AG09319 (cell line): ENCODE measurements at regions not wholly inside any gene's neighbourhood (a gene's known extent, or its start where the extent isn't known, plus 50 kb on each side); places are given as distances from the start of the nearest gene placed in this dataset.

Experiments
- DNase-seq: peaks from one replicate; pipeline ENCODE4 v3.0.0-alpha.2; 2010; ENCODE audit warnings: low read depth; ENCODE audit errors: extremely low read depth
- TF ChIP-seq, protein P1 (sequence below): IDR thresholded peaks from 2 replicates; pipeline ENCODE4 v1.5.1; 2011; ENCODE audit warnings: low read depth, mild to moderate bottlenecking, inconsistent platforms, low read length, moderate library complexity

DNA sequence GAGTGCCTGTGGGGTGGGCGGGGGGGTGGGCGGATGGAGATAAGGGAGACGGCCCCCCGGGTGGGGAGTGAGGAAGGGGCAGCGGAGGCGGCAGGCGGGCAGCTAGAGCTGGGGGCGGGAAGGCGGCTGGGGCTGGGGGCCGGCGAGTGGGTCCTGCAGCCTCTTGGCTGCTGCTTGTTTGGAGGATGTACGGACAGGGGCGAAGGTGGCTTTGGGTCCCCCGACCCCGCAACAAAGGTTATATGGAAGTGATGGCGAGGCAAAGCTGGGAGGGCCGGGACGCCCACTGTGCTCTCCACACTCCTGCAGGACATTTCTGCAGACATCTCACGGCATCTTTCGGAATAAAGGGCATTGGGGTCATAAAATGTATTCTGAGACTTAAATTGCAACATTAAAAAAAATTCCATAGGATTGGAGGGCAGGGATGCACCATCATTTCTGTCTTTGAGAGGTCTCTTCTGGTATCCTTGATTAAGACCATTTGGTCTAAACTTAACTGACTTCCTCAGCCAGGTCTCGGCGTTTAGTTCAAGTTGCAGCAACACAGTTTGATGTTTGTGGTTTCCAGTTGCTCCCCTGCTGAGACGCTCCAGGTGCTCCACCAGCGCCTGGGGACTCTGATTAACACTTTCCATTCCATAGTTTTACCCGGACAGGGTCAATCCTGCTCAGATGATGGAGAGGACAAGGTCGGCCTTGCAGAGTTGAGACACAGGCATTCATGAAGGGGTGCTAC is 101.6 kb upstream of the SSBP2 start:
- DNase-seq, result no peak
- TF ChIP-seq, protein P1, sequence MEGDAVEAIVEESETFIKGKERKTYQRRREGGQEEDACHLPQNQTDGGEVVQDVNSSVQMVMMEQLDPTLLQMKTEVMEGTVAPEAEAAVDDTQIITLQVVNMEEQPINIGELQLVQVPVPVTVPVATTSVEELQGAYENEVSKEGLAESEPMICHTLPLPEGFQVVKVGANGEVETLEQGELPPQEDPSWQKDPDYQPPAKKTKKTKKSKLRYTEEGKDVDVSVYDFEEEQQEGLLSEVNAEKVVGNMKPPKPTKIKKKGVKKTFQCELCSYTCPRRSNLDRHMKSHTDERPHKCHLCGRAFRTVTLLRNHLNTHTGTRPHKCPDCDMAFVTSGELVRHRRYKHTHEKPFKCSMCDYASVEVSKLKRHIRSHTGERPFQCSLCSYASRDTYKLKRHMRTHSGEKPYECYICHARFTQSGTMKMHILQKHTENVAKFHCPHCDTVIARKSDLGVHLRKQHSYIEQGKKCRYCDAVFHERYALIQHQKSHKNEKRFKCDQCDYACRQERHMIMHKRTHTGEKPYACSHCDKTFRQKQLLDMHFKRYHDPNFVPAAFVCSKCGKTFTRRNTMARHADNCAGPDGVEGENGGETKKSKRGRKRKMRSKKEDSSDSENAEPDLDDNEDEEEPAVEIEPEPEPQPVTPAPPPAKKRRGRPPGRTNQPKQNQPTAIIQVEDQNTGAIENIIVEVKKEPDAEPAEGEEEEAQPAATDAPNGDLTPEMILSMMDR, result no peak

DNA sequence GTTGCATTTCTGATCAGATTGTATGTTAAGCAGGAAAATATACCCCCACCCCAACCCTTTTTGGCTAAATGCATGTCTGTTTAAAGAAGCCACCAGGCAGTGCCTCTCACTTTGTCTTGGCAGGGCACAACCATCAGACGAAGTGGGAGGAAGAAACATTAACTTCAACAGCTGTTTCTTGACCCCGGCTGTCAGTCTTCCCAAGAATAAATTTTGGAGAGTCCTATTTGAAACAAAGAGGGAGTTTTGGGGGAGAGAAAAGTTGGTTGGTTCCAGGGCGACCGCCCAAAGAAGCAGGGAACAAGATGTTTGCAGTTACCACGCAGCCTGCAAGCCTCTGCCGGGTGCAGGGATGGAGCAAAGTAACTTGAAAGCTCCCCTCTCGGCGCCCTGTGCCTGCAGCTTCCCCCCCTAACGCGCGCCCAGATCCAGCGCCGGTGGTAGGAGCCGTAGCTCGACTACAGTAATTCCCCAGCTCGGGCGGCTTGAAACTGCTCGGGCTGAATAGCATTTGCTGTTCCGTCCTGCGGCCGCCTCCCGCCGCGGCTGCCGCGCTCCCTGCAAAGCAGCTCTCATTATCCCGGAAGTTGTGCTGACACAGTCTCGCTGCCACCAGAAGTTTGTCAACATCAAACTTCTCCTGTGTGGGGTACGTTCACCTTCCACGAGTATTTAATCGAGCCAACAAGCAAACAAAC is 100.7 kb upstream of the SSBP2 start:
- TF ChIP-seq, protein P1, result no peak
- peak; percentile 91 for DNase-seq

DNA sequence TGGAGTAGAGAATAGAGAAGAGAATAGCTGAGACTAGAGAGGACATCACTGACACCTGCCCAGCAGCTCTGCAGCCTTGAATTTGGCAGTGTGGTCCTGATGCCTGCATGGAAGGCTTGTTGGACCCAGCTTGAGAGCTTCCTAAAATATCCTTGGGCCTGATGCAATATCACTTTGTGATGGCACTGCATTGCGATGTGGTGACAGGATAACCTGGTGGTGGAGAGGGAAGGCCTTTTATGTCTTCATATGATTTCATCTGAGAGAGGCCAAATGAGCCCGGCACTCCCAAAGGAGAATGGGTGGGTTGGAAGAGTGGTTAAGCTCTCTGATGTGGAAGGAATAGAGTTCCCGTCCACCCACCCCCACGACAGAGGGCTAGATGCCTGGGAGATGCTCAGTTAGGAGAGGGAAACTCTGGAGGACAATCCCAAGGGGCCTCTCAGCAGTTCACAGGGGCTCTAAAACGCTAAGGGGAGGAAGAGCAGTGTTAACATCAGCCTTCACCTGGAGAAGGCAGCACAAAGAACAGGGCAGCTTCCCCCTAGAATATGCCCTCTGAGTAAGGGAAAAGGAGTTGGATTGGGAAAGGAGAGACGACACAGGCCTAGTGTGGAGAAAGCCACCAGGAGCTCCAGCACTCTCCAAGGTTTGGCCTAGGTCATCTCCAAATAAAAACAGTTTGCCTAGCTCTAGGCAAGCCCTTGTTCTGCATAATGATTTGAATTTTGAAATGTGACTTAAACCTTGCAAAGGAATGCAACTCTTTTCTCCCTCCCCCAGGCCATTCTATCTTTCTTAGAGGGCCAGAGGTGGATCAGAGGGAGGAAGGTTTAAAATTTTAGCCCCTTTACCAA is 99.8 kb upstream of the SSBP2 start:
- TF ChIP-seq, protein P1, result no peak
- DNase-seq, result no peak

DNA sequence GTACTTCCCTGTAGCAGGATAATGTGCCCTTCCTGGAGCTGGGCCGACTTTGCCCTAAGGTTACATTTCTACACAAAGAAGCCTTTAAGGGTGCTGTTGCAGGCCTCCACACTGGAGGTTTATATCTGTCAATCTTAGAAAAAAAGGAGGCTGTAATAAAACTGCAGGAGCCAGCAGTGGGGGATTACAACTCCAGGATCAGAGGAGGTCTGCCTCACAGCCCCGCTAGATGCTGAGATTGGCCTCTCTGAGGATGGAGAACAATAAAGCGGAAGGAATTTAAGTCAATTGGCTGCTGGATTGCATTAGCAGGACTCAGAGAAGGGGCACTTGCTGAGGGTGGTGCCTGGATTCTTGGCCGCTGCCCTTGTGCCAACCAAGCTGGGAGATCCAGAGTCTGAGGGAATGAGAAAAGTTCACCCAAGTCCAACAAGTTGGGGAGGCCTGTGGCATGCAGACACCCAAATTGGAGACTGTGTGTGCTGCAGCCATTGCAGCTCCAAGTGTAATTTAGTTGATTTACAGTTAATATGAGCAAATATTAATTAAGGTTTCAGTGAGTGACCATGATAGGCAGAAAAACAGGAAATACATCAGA is 99.0 kb upstream of the SSBP2 start:
- DNase-seq, result no peak
- TF ChIP-seq, protein P1, result no peak

DNA sequence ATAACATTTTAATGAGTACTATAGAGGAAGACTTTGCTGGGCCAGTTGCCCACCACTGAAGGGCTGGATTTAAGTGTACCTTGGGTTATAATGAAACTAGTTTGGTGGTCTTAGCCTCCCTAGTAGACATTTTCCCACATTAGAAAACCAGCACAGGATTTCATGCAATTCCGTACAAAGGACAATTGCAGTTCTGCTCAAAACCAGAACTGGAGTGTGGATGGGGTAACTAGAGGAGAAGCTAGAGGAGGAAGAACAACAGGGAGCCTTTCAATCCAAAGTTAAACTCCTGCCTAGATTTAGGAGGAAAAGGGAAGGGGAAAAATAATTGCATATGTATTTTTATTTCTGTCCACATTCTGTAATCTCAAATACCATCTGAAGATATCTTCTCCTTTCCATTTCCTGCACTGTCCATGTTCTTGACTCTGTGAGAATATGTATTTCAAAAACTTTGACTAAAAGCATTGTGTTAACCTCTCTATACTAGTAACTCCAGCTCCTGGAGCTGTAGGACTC is 97.5 kb upstream of the SSBP2 start:
- TF ChIP-seq, protein P1, result no peak
- no peak for DNase-seq

DNA sequence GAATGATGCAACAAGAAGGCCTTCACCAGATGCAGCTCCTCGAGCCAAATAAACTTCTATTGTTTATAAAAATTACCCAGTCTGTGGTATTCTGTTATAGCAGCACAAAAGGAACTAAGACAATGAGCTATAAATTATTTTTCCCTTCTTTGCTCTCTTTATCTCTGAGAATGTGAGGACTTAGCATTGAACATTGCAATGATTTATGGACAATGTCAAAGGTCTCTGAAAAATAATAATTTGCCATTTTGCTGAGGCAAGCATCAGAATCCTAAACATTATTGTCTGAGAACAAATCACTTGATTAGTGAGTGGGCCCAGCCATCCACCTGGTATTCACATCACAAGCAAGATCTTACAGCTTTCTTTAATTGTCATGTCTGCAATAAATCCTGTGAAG is 95.4 kb upstream of the SSBP2 start:
- TF ChIP-seq, protein P1, result no peak
- no peak for DNase-seq
